ENCODE measurements at regions not wholly inside any gene's neighbourhood (a gene's known extent, or its start where the extent isn't known, plus 50 kb on each side); places are given as distances from the start of the nearest gene placed in this dataset.

DNA sequence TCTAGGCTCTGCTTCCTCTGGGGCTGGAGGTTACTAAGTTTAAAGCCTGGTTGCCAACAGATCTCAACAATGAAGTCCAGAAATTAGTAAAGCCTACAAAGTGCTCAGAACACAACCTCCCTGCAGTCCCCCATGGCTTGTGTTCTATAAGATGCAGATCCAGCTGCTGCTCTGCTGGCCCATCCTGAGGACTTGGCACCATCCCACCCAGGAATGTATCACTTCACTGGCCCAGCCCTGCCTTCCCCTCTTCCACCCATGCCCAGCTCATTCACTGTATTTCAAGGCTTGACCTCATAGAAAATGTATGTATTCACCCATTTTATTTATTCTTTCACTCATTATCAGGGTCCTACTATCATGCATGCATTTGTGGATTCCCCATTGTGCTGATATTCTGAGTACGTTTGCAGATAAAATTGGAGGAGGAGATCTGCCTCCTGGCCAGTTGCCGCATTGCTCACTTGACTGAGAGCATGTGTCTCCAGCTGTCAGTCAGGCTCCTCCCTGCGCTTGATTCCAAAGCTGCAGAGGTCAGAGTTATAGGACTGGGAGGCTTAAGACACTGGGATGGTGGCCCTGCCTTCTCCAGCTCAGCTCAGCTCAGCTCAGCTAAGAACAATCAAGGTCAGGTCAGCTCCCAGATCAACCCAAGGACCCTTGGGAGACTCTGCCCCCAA, 104.8 kb downstream of the MAFB start:
- no peaks in the 10 kb centered on the region for H3K9me3 ChIP-seq (ENCODE audit: control insufficient read depth, insufficient read depth, low read length)
- TF ChIP-seq, protein P1, sequence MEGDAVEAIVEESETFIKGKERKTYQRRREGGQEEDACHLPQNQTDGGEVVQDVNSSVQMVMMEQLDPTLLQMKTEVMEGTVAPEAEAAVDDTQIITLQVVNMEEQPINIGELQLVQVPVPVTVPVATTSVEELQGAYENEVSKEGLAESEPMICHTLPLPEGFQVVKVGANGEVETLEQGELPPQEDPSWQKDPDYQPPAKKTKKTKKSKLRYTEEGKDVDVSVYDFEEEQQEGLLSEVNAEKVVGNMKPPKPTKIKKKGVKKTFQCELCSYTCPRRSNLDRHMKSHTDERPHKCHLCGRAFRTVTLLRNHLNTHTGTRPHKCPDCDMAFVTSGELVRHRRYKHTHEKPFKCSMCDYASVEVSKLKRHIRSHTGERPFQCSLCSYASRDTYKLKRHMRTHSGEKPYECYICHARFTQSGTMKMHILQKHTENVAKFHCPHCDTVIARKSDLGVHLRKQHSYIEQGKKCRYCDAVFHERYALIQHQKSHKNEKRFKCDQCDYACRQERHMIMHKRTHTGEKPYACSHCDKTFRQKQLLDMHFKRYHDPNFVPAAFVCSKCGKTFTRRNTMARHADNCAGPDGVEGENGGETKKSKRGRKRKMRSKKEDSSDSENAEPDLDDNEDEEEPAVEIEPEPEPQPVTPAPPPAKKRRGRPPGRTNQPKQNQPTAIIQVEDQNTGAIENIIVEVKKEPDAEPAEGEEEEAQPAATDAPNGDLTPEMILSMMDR (IDR thresholded peaks at IDR 0.05; ENCODE audit: low read depth, low read length) = no peak
- POLR2A ChIA-PET = no interaction called here
- H3K4me3 ChIP-seq (ENCODE audit: low read depth, low read length) = no peak overlapping the region
- no peak overlapping the region for H3K27ac ChIP-seq (ENCODE audit: low read depth, low read length)
- H3K27me3 ChIP-seq (ENCODE audit: control insufficient read depth, insufficient read depth, low read length) = no peaks in the 10 kb centered on the region
- CTCF ChIA-PET = no interaction called here
- no peak for DNase-seq (ENCODE audit: low read depth, low spot score)

- CTCF ChIA-PET = no interaction called here
- H3K27me3 ChIP-seq (ENCODE audit: control insufficient read depth, insufficient read depth, low read length) = no peaks in the 10 kb centered on the region
- no peak for DNase-seq (ENCODE audit: low read depth, low spot score)
- H3K4me3 ChIP-seq (ENCODE audit: low read depth, low read length) = no peak overlapping the region
- POLR2A ChIA-PET = no interaction called here
- H3K9me3 ChIP-seq (ENCODE audit: control insufficient read depth, insufficient read depth, low read length) = no peaks in the 10 kb centered on the region
- no peak overlapping the region for H3K27ac ChIP-seq (ENCODE audit: low read depth, low read length)
- TF ChIP-seq, protein P1 (IDR thresholded peaks at IDR 0.05; ENCODE audit: low read depth, low read length) = no peak
Observed at GRCh38 chr20:40583636-40584035, 105.4 kb downstream of the MAFB start.

GRCh38 chr20:40583205-40583604, 105.8 kb downstream of the MAFB start:
- DNase-seq (ENCODE audit: low read depth, low spot score) = no peak
- Histone ChIP-seq H3K9me3 (ENCODE audit: control insufficient read depth, insufficient read depth, low read length) (no peaks in the 10 kb centered on the region), H3K27me3 (ENCODE audit: control insufficient read depth, insufficient read depth, low read length) (no peaks in the 10 kb centered on the region), H3K27ac (ENCODE audit: low read depth, low read length) (no peak overlapping the region), H3K4me3 (ENCODE audit: low read depth, low read length) (no peak overlapping the region)
- POLR2A ChIA-PET = no interaction called here
- CTCF ChIA-PET = no interaction called here
- TF ChIP-seq, protein P1 (IDR thresholded peaks at IDR 0.05; ENCODE audit: low read depth, low read length) = no peak

DNA sequence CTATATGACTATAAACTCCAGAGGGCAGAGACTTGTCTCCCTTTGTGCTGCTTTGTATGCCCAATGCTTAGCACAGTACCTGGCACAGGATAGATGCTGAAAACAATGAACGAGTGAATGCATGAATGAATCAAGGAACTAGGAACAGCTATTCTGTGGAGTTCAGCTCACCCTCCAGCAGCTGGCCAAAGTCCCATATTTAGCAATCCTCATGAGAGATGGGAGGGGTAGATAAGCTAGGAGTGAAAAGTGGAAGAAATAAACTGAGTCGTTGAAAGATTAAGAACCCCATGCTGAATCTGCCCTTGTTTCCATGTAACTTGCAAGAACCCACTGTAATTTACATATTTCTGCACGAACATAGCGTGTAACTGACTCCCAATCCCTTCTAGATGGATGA, 106.5 kb downstream of the MAFB start:
- POLR2A ChIA-PET = no interaction called here
- Histone ChIP-seq H3K4me3 (ENCODE audit: low read depth, low read length) (no peak overlapping the region), H3K27ac (ENCODE audit: low read depth, low read length) (no peak overlapping the region), H3K27me3 (ENCODE audit: control insufficient read depth, insufficient read depth, low read length) (no peaks in the 10 kb centered on the region), H3K9me3 (ENCODE audit: control insufficient read depth, insufficient read depth, low read length) (no peaks in the 10 kb centered on the region)
- CTCF ChIA-PET = no interaction called here
- no peak for DNase-seq (ENCODE audit: low read depth, low spot score)
- TF ChIP-seq, protein P1 (IDR thresholded peaks at IDR 0.05; ENCODE audit: low read depth, low read length) = no peak

DNA sequence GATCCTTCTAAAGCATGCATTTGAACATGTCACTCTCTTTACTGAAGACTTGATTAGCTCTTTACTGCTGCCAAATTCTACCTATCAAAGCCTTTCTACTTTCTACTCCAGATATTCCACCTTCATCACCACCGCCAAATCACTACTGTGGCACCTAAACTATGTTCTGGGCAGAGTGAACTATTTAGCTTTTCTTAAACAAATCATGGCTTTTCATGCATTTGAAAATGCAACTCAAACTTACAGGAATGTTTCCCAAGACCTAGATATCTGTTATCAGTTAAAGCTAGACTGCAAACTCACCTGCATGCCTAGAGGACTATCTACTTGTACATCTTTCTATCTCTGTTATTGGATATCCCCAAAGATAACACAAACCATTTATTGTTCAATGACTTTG, 109.3 kb downstream of the MAFB start:
- TF ChIP-seq, protein P1 (IDR thresholded peaks at IDR 0.05; ENCODE audit: low read depth, low read length) = no peak
- Histone ChIP-seq H3K27me3 (ENCODE audit: control insufficient read depth, insufficient read depth, low read length) (no peaks in the 10 kb centered on the region), H3K27ac (ENCODE audit: low read depth, low read length) (no peak overlapping the region), H3K9me3 (ENCODE audit: control insufficient read depth, insufficient read depth, low read length) (no peaks in the 10 kb centered on the region), H3K4me3 (ENCODE audit: low read depth, low read length) (no peak overlapping the region)
- ChIA-PET CTCF (no interaction called here), POLR2A (no interaction called here)
- no peak for DNase-seq (ENCODE audit: low read depth, low spot score)

All from AG04450 (cell line).